Kidney glomerular epithelial cell (primary cell): ENCODE measurements at regions not wholly inside any gene's neighbourhood (a gene's known extent, or its start where the extent isn't known, plus 50 kb on each side); places are given as distances from the start of the nearest gene placed in this dataset.
"Not testable (repeated sequence)": the region's sequence is repeated elsewhere in the genome, so short reads cannot be mapped to it uniquely, and the experiment has no call there.

Source experiments
- DNase-seq: peaks from one replicate; lab custom pipeline; 2025; lab: John Stamatoyannopoulos, UW

GRCh38 chr17:21517538-21518293 is 141.6 kb downstream of the KCNJ12 start:
- DNase-seq = no peak

DNA sequence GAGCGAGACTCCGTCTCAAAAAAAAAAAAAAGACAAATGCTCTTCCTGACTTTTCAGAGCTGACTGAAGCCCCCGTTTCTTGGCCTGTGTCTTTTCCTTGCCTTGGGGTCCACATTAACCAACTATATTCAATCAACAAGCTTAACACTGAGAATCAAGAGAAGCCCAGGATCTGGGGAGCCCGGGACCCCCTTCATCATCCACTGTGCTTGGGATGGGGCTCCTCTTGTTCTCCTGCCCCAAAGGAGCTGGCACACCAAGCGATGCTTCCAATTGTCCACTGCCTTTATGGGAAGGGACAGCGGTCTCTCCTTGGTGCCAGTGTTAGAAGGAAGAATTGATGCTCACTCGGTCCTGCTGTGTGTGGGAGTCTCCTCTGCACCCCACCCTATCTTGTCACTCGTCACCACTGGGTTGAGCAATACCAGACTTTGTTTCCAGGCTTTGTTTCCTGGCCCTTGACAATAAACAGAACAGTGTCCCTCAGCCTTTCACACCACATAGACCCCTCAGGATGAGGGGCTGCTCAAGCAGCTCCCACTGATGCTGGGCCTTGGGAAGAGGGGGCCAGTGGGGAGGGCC is 146.7 kb downstream of the KCNJ12 start:
- no peak for DNase-seq

- DNase-seq = no peak
These were observed 147.5 kb downstream of the KCNJ12 start for GRCh38 chr17:21523497-21524210.

DNA sequence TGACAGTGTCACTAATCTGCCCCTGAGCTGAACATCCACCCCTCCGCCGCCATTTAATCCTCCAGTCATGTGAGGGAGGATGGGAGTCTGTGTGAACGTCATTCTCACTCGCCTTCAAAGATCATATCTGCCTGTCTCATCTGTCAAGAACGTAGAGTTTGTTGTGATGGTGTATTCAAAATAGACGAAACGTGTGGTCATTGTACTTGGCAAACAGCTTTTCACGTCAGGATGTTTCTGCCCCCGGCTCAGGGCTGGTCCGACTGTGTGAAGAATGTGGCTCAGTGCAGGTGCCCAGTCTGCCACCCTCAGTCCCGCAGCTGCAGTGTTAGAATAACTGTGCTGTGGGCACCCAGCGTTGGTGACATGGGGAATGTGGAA is 148.0 kb downstream of the KCNJ12 start:
- no peak for DNase-seq

DNA sequence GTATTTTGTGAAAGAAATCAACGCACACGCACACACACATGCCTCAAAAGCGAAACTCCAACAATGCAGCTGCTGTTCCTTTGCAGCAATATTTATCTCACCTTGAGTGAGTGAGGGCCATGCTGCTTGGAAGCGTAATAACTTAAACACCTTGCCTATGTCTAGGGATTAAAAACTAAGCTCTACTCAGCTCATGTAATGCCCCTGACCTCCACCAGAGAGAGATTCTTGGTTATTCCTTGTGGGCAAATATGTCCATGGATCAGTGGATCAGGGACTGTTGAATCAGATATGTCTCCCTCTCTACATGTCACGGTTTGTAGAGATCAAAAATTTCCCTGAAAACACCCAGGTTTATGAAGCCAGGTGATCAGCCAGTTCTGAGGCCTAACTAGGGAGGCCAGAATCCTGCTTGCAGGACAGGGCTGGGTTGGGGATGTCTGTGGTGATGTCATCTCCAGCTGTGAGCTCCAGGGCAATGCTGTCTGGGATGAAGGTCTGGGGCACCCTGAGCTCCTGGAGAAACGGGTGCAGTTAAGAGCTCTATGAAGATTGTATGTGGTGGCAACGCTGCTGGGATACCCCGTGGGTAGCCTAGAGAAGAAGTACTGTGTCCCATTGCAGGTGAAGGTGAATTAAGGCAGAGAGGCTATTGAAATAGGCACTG is 149.4 kb downstream of the KCNJ12 start:
- DNase-seq = no peak

DNA sequence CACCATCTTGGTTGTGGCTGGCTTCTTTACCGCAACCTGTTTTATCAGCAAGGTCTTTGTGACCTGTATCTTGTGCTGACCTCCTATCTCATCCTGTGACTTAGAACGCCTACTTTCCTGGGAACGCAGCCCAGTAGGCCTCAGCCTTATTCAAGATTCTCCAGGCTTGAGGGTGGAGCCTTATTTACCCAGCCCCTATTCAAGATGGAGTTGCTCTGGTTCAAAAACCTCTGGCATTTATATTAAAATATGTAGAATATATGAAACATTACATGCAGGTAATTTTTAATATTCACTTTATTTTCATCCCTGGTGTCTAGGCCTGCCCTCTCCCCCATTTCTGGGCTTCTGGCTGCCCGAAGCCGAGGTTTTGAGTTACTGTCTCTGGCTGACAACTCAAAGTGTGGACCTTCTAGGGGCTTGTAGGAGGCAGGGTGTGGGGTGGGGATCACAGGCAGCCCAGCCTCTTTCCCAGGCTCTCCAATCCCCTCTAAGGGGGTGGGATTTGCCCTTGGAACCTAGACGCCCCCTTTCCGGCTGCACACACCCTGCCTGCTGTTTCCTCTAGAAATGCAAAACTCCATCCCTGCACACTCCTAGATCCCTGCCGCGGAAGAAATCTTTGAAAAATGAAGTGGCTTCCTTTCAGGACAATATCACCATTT is 152.0 kb downstream of the KCNJ12 start:
- DNase-seq = no peak

DNA sequence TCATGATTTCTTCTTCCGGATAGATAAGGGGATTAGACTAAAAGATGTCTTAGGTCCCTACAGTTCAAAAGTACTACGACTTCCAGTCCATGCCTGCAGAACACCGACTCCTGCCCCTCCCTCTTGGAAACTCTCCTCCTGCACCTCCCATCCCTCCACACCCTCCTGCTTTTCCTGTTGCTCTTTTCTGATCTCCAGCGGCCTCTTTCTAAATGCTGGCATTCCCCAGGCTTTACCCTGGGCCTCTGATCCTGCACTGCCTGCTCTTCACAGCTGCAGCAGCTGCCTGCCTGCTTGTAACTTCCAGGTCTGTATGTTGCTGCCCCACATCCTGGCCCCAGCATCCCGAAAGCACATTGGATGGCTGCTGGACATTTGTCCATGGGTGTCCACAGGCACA is 154.2 kb downstream of the KCNJ12 start:
- no peak for DNase-seq

DNA sequence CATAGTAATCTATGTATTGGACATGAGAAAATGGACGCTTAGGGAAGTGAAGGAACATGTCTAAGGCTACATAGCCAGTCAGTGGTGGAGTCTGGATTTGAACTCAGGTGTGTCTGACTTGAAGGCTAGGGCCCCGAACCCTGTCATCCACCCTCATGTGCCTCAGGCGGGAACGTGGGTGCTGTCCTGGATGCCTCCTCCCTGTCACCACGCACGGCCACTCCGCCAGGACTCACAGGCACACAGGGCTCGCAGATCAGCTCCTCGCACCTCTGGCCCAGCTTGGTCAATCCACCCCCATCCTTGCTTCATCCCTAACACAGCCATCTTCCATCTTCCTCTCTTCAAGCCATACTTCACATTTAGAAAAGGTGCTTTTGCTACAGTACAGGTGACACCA is 154.7 kb downstream of the KCNJ12 start:
- no peak for DNase-seq

- no peak for DNase-seq
These were observed 156.7 kb downstream of the KCNJ12 start for GRCh38 chr17:21532763-21533385.

GRCh38 chr17:21535686-21536375 is 156.5 kb upstream of the KCNJ18 start:
- DNase-seq = no peak

DNA sequence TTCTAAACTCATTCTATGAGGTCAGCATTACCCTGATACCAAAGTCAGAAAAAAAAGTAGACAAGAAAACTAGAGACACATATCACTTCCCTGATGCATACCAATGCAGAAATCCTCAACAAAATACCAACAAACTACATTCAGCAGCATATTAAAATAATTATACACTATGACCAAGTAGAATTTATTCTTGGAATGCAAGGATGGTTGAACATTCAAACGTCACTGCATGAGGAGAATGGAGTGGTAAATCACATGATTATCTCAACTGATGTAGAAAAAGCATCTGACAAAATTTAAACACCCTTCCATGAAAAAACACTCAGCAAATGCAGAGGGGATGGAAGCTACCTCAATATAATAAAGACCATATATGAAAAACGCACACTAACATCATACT is 155.0 kb upstream of the KCNJ18 start:
- DNase-seq = no peak

GRCh38 chr17:21538615-21539014 is 153.7 kb upstream of the KCNJ18 start:
- DNase-seq = no peak

DNA sequence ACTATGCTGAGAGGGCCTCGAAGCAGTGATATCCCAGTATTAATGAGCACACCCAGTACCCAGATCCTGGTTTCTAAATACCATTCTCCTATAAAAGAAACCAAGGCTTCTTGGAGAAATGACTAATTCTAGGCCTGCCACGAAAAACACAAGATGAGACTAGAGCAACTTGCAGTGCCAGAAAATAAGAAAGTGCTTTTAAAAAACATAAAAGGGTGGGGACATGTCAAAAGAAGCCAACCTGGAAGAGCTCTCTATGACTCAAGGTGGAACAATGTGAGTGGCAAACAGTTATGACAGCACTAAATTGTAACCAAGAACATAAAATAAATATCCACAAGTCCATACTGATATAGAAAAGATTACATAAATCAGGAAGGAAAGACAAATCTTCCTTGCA is 153.2 kb upstream of the KCNJ18 start:
- no peak for DNase-seq

- DNase-seq = no peak
These were observed 151.8 kb upstream of the KCNJ18 start for GRCh38 chr17:21540502-21540901.

DNA sequence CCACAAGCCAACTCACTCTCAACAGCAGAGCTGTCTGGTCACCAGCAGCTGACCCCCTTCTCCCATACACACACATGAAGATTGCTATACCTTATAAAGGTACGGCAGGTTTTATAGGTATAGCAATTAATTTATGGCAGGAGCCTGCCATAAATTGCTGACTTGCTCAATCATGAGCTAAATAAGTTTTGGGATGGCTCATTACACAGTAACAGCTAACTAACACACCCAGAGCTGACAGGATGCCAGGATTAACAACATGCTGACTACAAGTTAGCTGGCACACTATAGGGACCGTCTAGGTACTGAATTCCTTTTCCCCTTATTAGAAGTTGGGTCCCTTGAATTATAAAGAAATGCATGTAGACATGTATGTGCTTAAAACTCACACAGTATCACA is 150.3 kb upstream of the KCNJ18 start:
- no peak for DNase-seq

DNA sequence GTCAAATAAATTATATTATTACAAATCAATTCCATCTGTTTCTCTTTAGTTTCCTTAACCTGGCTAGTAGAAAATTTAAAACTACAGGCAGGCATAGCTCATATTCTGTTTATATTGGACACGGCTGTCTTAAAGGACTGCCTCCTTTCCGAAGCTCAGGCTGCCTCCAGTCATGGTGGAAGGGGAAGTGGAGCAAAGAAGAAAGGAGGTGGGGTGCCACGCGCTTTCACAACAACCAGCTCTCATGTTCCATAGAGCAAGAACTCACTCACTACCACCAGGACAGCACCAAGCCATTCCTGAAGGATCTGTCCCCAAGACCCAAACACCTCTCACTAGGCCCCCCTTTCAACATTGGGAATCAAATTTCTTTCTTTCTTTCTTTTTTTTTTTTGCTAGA is 149.3 kb upstream of the KCNJ18 start:
- no peak for DNase-seq

DNA sequence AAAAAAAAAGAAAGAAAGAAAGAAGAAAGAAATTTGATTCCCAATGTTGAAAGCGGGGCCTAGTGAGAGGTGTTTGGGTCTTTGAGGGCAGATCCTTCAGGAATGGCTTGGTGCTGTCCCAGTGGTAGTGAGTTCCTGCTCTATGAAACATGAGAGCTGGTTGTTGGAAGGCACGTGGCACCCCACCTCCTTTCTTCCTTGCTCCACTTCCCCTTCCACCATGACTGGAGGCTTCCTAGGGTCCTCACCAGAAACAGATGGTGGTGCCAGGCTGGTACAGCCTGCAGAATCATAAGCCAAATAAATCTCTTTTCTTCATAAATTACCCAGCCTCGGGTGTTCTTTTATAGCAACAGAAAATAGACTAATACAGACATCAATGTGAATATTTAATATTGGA is 147.3 kb upstream of the KCNJ18 start:
- DNase-seq = no peak

GRCh38 chr17:21548236-21548635 is 144.1 kb upstream of the KCNJ18 start:
- no peak for DNase-seq

DNA sequence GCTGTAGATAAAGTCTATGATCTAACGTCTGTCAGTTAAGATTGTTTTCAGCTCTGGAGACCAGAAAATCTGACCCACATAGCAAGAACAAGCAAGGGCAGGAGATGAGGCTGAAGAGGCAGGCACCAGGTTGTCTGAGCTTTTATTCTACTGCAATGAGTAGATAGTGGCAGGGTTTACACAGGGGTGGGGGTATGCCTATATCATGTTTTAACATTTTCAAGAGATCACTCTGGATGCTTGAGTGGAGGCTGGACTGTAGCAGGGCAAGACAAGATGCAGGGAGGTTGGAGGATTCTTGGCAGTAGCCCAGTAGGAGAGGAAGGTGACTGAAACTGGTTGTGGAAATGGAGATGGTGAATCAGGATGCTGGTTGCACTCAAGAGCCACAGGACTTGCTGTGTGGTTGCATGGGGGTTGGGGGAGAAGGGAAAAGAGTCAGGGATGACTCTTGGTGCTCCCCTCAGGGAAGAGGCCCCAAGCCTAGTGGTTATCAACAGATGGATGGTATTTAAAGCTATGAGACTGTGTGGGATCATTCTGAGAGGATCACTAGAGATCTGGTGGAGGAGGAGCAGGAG is 143.1 kb upstream of the KCNJ18 start:
- no peak for DNase-seq

GRCh38 chr17:21550031-21550430 is 142.3 kb upstream of the KCNJ18 start:
- not testable (repeated sequence) for DNase-seq
